Type B pancreatic cell (in vitro differentiated cells): ENCODE measurements at regions not wholly inside any gene's neighbourhood (a gene's known extent, or its start where the extent isn't known, plus 50 kb on each side); places are given as distances from the start of the nearest gene placed in this dataset.

Experiments
- DNase-seq: peaks from one replicate; pipeline ENCODE4 v3.0.0; 2021; ENCODE audit warnings: mixed read lengths; ENCODE audit not compliant: unreplicated experiment; ENCODE audit errors: extremely low spot score
- H3K27ac Mint-ChIP-seq: 2 replicates; pipeline ENCODE4 v1.8.0; 2021; ENCODE audit warnings: mild to moderate bottlenecking, mixed read lengths
- H3K27me3 Mint-ChIP-seq: 2 replicates; pipeline ENCODE4 v1.8.0; 2021; ENCODE audit warnings: mixed read lengths
- H3K36me3 Mint-ChIP-seq: 2 replicates; pipeline ENCODE4 v1.8.0; 2021; ENCODE audit warnings: mixed read lengths
- H3K4me1 Mint-ChIP-seq: one replicate; pipeline ENCODE4 v1.8.0; 2021; ENCODE audit warnings: mixed read lengths; ENCODE audit not compliant: unreplicated experiment
- H3K4me3 Mint-ChIP-seq: 2 replicates; pipeline ENCODE4 v1.8.0; 2021; ENCODE audit warnings: mild to moderate bottlenecking, mixed read lengths
- H3K9me3 Mint-ChIP-seq: 2 replicates; pipeline ENCODE4 v1.8.0; 2021; ENCODE audit warnings: mixed read lengths
- TF ChIP-seq, protein P1 (sequence below): fragments of 200-600 bp; sonication (generic); conservative IDR thresholded peaks from 2 replicates; pipeline ENCODE4 v1.5.0; 2021; ENCODE audit warnings: antibody characterized with exemption, mild to moderate bottlenecking

DNA sequence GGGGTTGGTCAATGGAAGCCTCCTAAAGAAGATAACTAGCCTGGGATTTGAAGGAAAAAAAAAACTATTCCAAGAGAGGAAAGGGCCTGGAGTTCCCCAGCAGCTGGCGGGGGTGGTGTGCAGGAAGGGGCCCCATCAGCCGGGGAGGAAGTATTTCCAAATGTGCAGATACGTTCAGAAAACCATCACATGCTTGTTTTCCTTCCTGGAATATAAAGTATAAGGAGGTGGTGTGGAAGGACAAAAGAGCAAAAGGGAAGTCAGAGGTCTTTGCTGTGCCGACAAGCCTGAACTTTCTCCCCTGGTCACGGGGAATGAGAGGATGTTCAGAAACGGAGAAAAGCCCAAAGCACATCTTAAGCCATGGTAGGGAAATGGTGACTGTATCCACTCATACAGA, 72.0 kb upstream of the BACE2 start:
- H3K27ac Mint-ChIP-seq, result no peak overlapping the region
- H3K4me1 Mint-ChIP-seq, result no peaks in the 10 kb centered on the region
- peaks cover 6% of the 10 kb centered on the region for H3K27me3 Mint-ChIP-seq
- peaks cover 13% of the 10 kb centered on the region for H3K9me3 Mint-ChIP-seq
- TF ChIP-seq, protein P1, sequence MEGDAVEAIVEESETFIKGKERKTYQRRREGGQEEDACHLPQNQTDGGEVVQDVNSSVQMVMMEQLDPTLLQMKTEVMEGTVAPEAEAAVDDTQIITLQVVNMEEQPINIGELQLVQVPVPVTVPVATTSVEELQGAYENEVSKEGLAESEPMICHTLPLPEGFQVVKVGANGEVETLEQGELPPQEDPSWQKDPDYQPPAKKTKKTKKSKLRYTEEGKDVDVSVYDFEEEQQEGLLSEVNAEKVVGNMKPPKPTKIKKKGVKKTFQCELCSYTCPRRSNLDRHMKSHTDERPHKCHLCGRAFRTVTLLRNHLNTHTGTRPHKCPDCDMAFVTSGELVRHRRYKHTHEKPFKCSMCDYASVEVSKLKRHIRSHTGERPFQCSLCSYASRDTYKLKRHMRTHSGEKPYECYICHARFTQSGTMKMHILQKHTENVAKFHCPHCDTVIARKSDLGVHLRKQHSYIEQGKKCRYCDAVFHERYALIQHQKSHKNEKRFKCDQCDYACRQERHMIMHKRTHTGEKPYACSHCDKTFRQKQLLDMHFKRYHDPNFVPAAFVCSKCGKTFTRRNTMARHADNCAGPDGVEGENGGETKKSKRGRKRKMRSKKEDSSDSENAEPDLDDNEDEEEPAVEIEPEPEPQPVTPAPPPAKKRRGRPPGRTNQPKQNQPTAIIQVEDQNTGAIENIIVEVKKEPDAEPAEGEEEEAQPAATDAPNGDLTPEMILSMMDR, result no peak
- no peak overlapping the region for H3K4me3 Mint-ChIP-seq
- H3K36me3 Mint-ChIP-seq, result no peaks in the 10 kb centered on the region
- no peak for DNase-seq

DNA sequence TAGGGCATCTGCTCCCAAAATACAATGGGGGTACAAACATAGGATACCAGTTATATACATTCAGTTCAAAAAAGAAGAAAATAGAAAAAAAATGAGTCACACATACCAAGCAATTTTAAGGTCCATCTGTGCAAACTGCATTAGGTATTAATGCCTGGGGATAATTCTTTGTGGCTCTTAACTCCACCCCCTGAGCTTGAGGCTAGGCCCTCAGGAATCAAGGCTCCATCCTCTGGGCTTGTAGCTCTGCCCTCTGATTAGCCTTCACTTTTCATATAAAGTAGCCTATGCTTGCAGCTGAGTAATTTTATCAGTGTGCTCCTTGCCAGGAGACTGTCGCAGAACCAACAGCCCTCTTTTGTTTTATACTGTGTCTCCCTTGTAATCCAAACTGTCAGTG, 69.9 kb upstream of the BACE2 start:
- peaks cover 13% of the 10 kb centered on the region for H3K9me3 Mint-ChIP-seq
- peaks cover 6% of the 10 kb centered on the region for H3K27me3 Mint-ChIP-seq
- H3K4me1 Mint-ChIP-seq, result peaks cover 7% of the 10 kb centered on the region
- no peak overlapping the region for H3K4me3 Mint-ChIP-seq
- no peak overlapping the region for H3K27ac Mint-ChIP-seq
- H3K36me3 Mint-ChIP-seq, result no peaks in the 10 kb centered on the region
- TF ChIP-seq, protein P1, result no peak
- no peak for DNase-seq

DNA sequence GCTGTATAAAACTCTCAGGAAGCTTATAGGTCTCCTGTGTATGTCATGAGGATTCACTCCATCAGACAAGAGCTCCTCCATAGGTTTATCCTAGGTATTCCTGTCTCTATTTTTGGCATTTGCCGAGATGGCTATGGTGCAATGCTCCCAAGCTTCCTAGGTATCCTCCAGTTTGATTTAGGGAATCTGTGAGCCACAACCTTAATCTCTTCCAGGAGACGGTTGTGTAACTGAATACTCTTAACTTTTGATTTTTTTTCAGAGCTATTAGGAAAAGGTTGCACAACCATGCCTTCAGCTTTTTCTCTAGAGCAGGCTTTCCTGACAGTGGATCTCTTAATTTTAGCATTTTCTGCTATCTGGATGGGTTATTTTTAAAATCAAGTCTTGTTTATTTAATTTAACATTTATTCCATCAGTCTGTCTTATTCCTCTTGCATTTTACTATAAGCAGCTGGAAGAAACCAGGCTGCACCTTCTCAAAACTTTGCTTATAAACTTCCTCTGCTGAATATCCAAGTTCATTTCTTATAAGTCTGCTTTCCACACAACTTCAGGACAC, 69.4 kb upstream of the BACE2 start:
- TF ChIP-seq, protein P1, result no peak
- H3K4me3 Mint-ChIP-seq, result no peak overlapping the region
- peaks cover 6% of the 10 kb centered on the region for H3K27me3 Mint-ChIP-seq
- H3K9me3 Mint-ChIP-seq, result peaks cover 13% of the 10 kb centered on the region
- H3K27ac Mint-ChIP-seq, result no peak overlapping the region
- DNase-seq, result no peak
- no peaks in the 10 kb centered on the region for H3K36me3 Mint-ChIP-seq
- H3K4me1 Mint-ChIP-seq, result peaks cover 7% of the 10 kb centered on the region

- no peak for DNase-seq
- H3K27ac Mint-ChIP-seq, result no peak overlapping the region
- TF ChIP-seq, protein P1, result no peak
- peaks cover 13% of the 10 kb centered on the region for H3K9me3 Mint-ChIP-seq
- no peak overlapping the region for H3K4me3 Mint-ChIP-seq
- peaks cover 7% of the 10 kb centered on the region for H3K4me1 Mint-ChIP-seq
- peaks cover 15% of the 10 kb centered on the region for H3K27me3 Mint-ChIP-seq
- no peaks in the 10 kb centered on the region for H3K36me3 Mint-ChIP-seq
Measured at GRCh38 chr21:41100826-41101550, 67.0 kb upstream of the BACE2 start.

DNA sequence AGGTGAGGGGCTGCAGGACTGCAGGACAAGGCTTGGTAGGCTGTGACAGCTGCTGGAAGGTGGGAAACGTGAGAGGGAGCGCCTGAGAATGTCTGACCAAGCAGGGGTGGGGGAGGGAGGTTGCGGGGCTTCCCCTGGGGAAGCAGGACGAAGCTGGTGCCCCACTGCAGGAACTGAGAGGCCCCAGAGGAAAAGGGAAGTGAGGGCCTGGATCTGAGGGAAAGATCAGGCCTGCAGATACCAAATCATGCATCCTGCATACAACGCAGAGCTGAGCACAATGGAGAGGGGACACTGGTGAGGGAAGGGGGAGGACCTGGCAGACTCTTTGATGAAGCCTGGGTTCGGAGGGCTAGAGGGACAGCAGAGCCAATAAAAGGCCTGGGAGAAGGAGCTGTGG, 65.7 kb upstream of the BACE2 start:
- H3K27ac Mint-ChIP-seq, result no peak overlapping the region
- H3K36me3 Mint-ChIP-seq, result no peaks in the 10 kb centered on the region

More for the DNA sequence above, 65.7 kb upstream of the BACE2 start:
- peaks cover 12% of the 10 kb centered on the region for H3K27me3 Mint-ChIP-seq
- TF ChIP-seq, protein P1, result no peak
- peaks cover 7% of the 10 kb centered on the region for H3K4me1 Mint-ChIP-seq
- peaks cover 13% of the 10 kb centered on the region for H3K9me3 Mint-ChIP-seq
- H3K4me3 Mint-ChIP-seq, result no peak overlapping the region
- DNase-seq, result no peak
